Ascending aorta (tissue), 2 donors: ENCODE measurements at regions not wholly inside any gene's neighbourhood (a gene's known extent, or its start where the extent isn't known, plus 50 kb on each side); places are given as distances from the start of the nearest gene placed in this dataset.

ENCODE experiments used
- DNase-seq, 2 donors: peaks; one replicate each; pipeline ENCODE4 v3.0.0-alpha.2; 2019; ENCODE audit warnings: low spot score in 2 of 2
- H3K27ac ChIP-seq, 2 donors: fragments of 200-600 bp; sonication (generic); one replicate each; pipeline ENCODE4 v1.5.1; 2016 to 2017; ENCODE audit warnings: mild to moderate bottlenecking in 1 of 2
- H3K27me3 ChIP-seq: fragments of 200-600 bp; sonication (generic); one replicate; pipeline ENCODE4 v1.5.1; 2017
- H3K36me3 ChIP-seq, 2 donors: fragments of 200-600 bp; sonication (generic); one replicate each; pipeline ENCODE4 v1.5.1; 2016
- H3K4me1 ChIP-seq, 2 donors: fragments of 200-600 bp; sonication (generic); one replicate each; pipeline ENCODE4 v1.5.1; 2016 to 2017; ENCODE audit warnings: mild to moderate bottlenecking in 1 of 2
- H3K4me3 ChIP-seq, 2 donors: fragments of 200-600 bp; sonication (generic); one replicate each; pipeline ENCODE4 v1.5.1; 2016 to 2017; ENCODE audit warnings: mild to moderate bottlenecking in 1 of 2
- H3K9me3 ChIP-seq, 2 donors: fragments of 200-600 bp; sonication (generic); one replicate each; pipeline ENCODE4 v1.5.1; 2016
- intact Hi-C: fragments of 100-400 bp; cut with DNase I; formaldehyde crosslinking; loops from one replicate; pipeline ENCODE4 v1.15.1; 2023
- TF ChIP-seq, protein P1 (sequence below), 3 experiments: fragments of 200-600 bp in 2 of 3; fragments of 450-650 bp in 1 of 3; sonication (generic) in 2 of 3; IDR thresholded peaks; one replicate each; pipeline ENCODE4 v1.5.1; 2016 to 2019; ENCODE audit warnings: antibody characterized with exemption in 3 of 3, mild to moderate bottlenecking in 1 of 3, moderate library complexity in 1 of 3

DNA sequence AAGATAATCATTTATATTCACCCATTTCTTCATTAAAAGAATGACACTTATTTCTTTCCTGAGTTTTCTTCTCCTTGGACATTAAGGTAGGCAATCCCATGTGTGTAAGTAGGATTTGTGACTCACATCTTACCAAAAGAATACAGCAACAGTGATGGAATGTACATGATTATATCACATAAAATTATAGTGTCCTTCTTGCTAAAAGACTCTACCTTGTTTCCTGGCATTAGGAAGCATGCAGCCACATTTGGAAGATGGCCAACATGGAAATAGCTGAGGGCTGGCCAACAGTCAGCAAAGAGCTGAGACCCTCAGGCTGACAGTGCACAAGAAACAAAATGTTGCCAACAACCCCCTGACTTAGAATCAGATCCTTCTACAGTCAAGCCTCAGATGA is 327.9 kb upstream of the MARCKS start:
- no peaks in the 10 kb centered on the region for H3K27me3 ChIP-seq

DNA sequence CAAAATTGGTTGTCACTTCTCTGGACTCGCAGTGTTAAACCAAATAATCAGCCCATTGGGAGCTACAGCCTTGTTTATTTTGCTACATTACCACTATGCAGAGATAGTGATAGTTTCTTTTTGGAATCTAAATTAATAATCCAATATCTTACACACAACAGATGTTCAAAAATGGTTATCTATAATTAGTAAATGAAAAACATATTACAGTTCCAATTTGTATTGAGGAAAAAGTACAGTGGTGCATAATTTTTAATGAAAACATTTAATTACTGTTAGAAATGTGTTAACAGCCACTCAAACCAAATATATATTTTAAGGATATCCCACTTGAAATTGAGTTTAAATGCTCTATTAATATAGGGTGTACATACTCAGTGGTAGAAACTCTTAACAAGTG is 327.3 kb upstream of the MARCKS start:
- no peak for DNase-seq
- H3K27me3 ChIP-seq: no peaks in the 10 kb centered on the region
- TF ChIP-seq, protein P1, sequence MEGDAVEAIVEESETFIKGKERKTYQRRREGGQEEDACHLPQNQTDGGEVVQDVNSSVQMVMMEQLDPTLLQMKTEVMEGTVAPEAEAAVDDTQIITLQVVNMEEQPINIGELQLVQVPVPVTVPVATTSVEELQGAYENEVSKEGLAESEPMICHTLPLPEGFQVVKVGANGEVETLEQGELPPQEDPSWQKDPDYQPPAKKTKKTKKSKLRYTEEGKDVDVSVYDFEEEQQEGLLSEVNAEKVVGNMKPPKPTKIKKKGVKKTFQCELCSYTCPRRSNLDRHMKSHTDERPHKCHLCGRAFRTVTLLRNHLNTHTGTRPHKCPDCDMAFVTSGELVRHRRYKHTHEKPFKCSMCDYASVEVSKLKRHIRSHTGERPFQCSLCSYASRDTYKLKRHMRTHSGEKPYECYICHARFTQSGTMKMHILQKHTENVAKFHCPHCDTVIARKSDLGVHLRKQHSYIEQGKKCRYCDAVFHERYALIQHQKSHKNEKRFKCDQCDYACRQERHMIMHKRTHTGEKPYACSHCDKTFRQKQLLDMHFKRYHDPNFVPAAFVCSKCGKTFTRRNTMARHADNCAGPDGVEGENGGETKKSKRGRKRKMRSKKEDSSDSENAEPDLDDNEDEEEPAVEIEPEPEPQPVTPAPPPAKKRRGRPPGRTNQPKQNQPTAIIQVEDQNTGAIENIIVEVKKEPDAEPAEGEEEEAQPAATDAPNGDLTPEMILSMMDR (IDR thresholded peaks at IDR 0.05): no peak
- H3K36me3 ChIP-seq: no peaks in the 10 kb centered on the region
- no peak overlapping the region for H3K4me3 ChIP-seq
- H3K9me3 ChIP-seq: no peaks in the 10 kb centered on the region
- H3K27ac ChIP-seq: no peak overlapping the region
- no peaks in the 10 kb centered on the region for H3K4me1 ChIP-seq
- intact Hi-C loops: no loop called here

More for the DNA sequence above, 327.9 kb upstream of the MARCKS start:
- intact Hi-C loops: no loop called here
- Histone ChIP-seq H3K27ac (no peak overlapping the region), H3K9me3 (no peaks in the 10 kb centered on the region), H3K4me3 (no peak overlapping the region), H3K4me1 (no peaks in the 10 kb centered on the region), H3K36me3 (no peaks in the 10 kb centered on the region)
- TF ChIP-seq, protein P1 (IDR thresholded peaks at IDR 0.05): no peak
- no peak for DNase-seq

DNA sequence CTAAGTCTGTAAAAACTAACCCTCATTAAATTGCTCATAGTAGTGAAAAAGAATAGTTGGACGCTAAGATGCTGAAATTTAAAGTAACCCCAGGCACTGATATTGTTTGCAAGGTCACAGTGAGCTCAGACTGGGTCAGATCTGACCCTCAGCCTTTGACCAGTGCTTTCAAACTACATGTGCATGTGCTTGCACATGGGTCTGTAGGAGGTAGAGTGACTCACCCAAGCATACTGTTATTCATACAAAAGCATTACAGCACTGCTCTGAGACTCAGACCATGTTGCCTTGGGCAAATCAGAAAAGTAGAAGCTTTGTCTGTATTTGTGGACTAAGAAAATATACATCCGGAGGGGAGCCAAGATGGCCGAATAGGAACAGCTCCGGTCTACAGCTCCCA is 326.4 kb upstream of the MARCKS start:
- intact Hi-C loops: no loop called here
- Histone ChIP-seq H3K27ac (no peak overlapping the region), H3K4me1 (no peaks in the 10 kb centered on the region), H3K4me3 (no peak overlapping the region), H3K36me3 (no peaks in the 10 kb centered on the region), H3K9me3 (no peaks in the 10 kb centered on the region), H3K27me3 (no peaks in the 10 kb centered on the region)
- TF ChIP-seq, protein P1 (IDR thresholded peaks at IDR 0.05): no peak
- no peak for DNase-seq

DNA sequence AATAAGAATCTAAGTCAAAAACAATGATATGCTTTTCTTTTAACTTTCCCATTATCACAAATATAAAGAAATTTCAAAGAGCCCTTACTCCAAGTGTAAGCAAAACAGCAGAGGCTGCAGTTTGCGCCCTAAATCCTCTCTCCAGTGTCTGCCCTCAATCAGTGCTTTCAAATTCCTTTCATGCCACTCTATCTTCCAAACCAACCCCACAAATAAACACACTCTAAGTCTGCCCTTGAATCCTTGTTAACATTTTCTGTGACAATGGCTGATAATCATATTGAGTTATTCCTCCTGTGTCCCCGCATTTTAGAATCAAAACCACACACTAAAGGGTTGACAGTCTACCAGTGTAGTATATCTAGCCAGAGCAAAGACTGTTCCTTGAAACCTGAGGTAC is 317.9 kb upstream of the MARCKS start:
- TF ChIP-seq, protein P1 (IDR thresholded peaks at IDR 0.05): no peak
- H3K36me3 ChIP-seq: no peaks in the 10 kb centered on the region
- intact Hi-C loops: no loop called here
- H3K4me3 ChIP-seq: no peak overlapping the region
- DNase-seq: no peak
- H3K27ac ChIP-seq: no peak overlapping the region
- H3K9me3 ChIP-seq: no peaks in the 10 kb centered on the region
- no peaks in the 10 kb centered on the region for H3K27me3 ChIP-seq
- H3K4me1 ChIP-seq: no peaks in the 10 kb centered on the region

DNA sequence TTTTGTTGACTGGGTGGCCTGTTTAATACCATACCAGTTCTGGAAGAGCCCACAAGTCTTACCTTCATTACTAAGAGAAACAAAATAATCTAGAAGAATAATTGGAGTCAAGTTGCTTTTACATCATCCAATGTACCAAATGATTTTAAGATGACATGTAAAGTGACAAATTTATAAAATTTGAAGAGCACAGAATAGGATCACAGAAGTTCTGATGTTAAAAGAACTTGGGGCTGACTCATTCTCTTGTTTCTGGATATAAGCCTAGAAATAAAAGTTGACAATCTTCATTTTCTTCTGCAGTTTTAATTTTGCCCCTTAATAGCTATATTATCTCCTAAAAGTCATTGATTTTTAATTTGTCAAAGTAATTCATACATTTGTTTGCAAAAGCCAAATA is 317.5 kb upstream of the MARCKS start:
- Histone ChIP-seq H3K27me3 (no peaks in the 10 kb centered on the region), H3K36me3 (no peaks in the 10 kb centered on the region), H3K9me3 (no peaks in the 10 kb centered on the region), H3K4me1 (no peaks in the 10 kb centered on the region), H3K27ac (no peak overlapping the region), H3K4me3 (no peak overlapping the region)
- intact Hi-C loops: no loop called here
- DNase-seq: no peak
- TF ChIP-seq, protein P1 (IDR thresholded peaks at IDR 0.05): no peak

- H3K27me3 ChIP-seq: no peaks in the 10 kb centered on the region
- H3K4me3 ChIP-seq: no peak overlapping the region
- no peaks in the 10 kb centered on the region for H3K36me3 ChIP-seq
- intact Hi-C loops: no loop called here
- TF ChIP-seq, protein P1 (IDR thresholded peaks at IDR 0.05): no peak
- no peak for DNase-seq
- H3K27ac ChIP-seq: no peak overlapping the region
- no peaks in the 10 kb centered on the region for H3K9me3 ChIP-seq
- no peaks in the 10 kb centered on the region for H3K4me1 ChIP-seq
These were observed 316.7 kb upstream of the MARCKS start for GRCh38 chr6:113540466-113540865.
